ENCODE measurements at regions not wholly inside any gene's neighbourhood (a gene's known extent, or its start where the extent isn't known, plus 50 kb on each side); places are given as distances from the start of the nearest gene placed in this dataset.

DNA sequence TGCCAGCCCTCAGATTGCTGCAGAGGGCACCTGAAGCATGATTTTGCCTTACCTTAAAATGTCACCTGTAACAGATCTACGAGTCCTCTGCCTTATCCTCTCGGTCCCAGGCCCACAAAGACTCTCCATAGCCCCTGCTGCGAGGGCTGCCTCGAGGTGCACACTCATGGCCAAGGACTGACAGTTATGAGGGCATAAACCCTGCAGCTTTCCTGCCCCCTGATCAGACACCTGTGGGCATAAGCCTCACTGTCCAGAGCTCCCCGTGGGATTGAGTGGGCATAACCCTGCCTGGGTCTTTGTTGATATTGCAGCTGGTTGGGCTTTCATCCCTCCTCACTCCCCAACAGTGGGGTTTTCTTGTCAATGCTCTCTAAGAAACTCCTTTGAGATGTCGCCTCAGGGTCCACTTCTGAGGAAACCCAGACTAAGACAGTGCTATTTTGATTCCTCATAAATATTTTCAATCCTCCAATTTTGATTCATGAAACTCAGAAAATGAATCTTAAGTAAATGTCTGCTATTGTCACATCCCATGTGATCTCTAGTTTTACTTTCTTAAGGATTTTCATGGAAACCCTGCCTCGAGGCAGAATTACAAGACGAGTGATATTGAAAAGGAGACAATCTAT lies 108.5 kb upstream of the NCK2 start:
- TF ChIP-seq POLR2A (IDR thresholded peaks at IDR 0.05; ENCODE audit: low read depth, low read length), result no peak
- no peak for TF ChIP-seq TAF1 (IDR thresholded peaks at IDR 0.05; ENCODE audit: low read depth, low read length)
- no peak for TF ChIP-seq SPI1 (IDR thresholded peaks at IDR 0.05; ENCODE audit: low read depth, low read length)
